ENCODE measurements at regions not wholly inside any gene's neighbourhood (a gene's known extent, or its start where the extent isn't known, plus 50 kb on each side); places are given as distances from the start of the nearest gene placed in this dataset.
"Not testable (repeated sequence)": the region's sequence is repeated elsewhere in the genome, so short reads cannot be mapped to it uniquely, and the experiment has no call there.

- not testable (repeated sequence) for TF ChIP-seq ELF1 (IDR thresholded peaks at IDR 0.05; ENCODE audit: borderline replicate concordance, low read depth); CTCF (IDR thresholded peaks at IDR 0.05 in 2 of 3, conservative IDR thresholded peaks at IDR 0.05 in 1 of 3; ENCODE audit: borderline replicate concordance in 1 of 3, insufficient read depth in 1 of 3, low read depth in 2 of 3, low read length in 2 of 3); SP1 (IDR thresholded peaks at IDR 0.05; ENCODE audit: low read depth); ZNF274 (IDR thresholded peaks at IDR 0.05; ENCODE audit: low read depth, low read length); TCF7L2 (IDR thresholded peaks at IDR 0.05; ENCODE audit: borderline replicate concordance, extremely low read depth, insufficient read depth, insufficient read length); REST (IDR thresholded peaks at IDR 0.05; ENCODE audit: low read depth); EZH2 (IDR thresholded peaks at IDR 0.05); POLR2AphosphoS5 (IDR thresholded peaks at IDR 0.05; ENCODE audit: low read depth, low read length); ATF3 (IDR thresholded peaks at IDR 0.05); RAD21 (IDR thresholded peaks at IDR 0.05; ENCODE audit: low read depth); POLR2A (IDR thresholded peaks at IDR 0.05; ENCODE audit: borderline replicate concordance, extremely low read depth, insufficient read depth, insufficient read length); SRF (IDR thresholded peaks at IDR 0.05; ENCODE audit: low read depth); YY1 (IDR thresholded peaks at IDR 0.05; ENCODE audit: extremely low read depth, insufficient replicate concordance, low read depth, low read length)
- TF ChIP-seq, protein P1, sequence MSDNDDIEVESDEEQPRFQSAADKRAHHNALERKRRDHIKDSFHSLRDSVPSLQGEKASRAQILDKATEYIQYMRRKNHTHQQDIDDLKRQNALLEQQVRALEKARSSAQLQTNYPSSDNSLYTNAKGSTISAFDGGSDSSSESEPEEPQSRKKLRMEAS (IDR thresholded peaks at IDR 0.05): not testable (repeated sequence)
Observed at GRCh38 chr6:96437228-96437627, 84.4 kb upstream of the UFL1 start.
